ENCODE measurements at regions not wholly inside any gene's neighbourhood (a gene's known extent, or its start where the extent isn't known, plus 50 kb on each side); places are given as distances from the start of the nearest gene placed in this dataset.
A peak's percentile ranks its signal among the peaks of the same experiment; 100 is the strongest.

DNA sequence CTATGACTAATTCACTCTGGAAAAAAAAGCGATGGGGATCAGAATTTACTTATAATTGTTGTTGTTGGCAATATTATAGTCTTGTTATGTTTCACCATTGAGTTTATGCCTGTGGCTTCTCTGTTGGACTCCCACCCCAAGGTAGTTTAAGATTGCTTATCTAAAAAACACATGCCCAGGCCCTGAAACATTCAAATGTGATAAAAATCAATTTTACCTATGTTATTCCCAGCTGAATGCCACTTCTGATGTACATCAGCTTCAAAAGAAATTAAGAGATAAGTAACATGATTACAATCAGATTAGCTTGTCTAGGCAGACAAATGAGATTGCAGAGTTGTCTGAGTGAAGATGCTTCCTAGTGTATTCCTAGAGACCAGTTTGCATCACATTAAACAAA lies 484.7 kb downstream of the PCDH7 start:
- no peak for TF ChIP-seq ZFP30 (CRISPR knock-in tag; IDR thresholded peaks at IDR 0.05)
- 0 out of 2 replicates have a peak, but pooled peaks have one; percentile 35 for TF ChIP-seq TSHZ2 (CRISPR knock-in tag; IDR thresholded peaks at IDR 0.05)
- no peak for TF ChIP-seq SNAI2 (CRISPR knock-in tag; IDR thresholded peaks at IDR 0.05)
- TF ChIP-seq, protein P1, sequence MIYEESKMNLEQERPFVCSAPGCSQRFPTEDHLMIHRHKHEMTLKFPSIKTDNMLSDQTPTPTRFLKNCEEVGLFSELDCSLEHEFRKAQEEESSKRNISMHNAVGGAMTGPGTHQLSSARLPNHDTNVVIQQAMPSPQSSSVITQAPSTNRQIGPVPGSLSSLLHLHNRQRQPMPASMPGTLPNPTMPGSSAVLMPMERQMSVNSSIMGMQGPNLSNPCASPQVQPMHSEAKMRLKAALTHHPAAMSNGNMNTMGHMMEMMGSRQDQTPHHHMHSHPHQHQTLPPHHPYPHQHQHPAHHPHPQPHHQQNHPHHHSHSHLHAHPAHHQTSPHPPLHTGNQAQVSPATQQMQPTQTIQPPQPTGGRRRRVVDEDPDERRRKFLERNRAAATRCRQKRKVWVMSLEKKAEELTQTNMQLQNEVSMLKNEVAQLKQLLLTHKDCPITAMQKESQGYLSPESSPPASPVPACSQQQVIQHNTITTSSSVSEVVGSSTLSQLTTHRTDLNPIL (CRISPR knock-in tag; IDR thresholded peaks at IDR 0.05; ENCODE audit: low read depth): no peak
- no peak for TF ChIP-seq ISL1 (CRISPR knock-in tag; IDR thresholded peaks at IDR 0.05)
- peak; percentile 60; the same call in 1 of the 2 replicates for TF ChIP-seq TCF4 (CRISPR knock-in tag; IDR thresholded peaks at IDR 0.05; ENCODE audit: borderline replicate concordance)
- TF ChIP-seq ARNTL (CRISPR knock-in tag; IDR thresholded peaks at IDR 0.05; ENCODE audit: borderline replicate concordance, low read depth): no peak
- no peak for TF ChIP-seq OSR1 (CRISPR knock-in tag; IDR thresholded peaks at IDR 0.05)
- TF ChIP-seq RARB (CRISPR knock-in tag; IDR thresholded peaks at IDR 0.05): no peak
- no peak for TF ChIP-seq CSDC2 (CRISPR knock-in tag; IDR thresholded peaks at IDR 0.05)
- no peak for TF ChIP-seq ZNF70 (CRISPR knock-in tag; IDR thresholded peaks at IDR 0.05)
- no peak for TF ChIP-seq ZC3H10 (CRISPR knock-in tag; IDR thresholded peaks at IDR 0.05)
- no peak for TF ChIP-seq ZNF8 (CRISPR knock-in tag; IDR thresholded peaks at IDR 0.05)
- TF ChIP-seq GLIS3 (CRISPR knock-in tag; IDR thresholded peaks at IDR 0.05): no peak
- no peak for ATAC-seq

DNA sequence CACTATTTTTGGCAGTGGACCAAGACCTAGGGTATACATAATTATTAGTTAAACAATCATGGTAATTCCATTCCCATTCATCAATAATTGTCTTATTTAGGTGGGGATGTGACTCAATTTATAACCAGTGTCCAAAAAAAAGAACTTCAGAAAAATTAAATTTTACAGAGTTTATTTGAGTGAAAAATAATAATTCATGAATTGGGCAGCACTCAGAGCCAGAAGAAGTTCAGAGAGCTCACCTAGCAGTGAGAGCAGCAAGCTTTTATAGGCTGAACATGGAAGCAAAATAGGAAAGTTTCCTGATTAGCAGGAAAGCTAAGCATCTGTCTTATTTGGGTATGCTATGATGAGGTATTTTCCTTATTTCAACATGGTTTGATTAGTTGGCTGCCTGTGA lies 500.8 kb downstream of the PCDH7 start:
- TF ChIP-seq, protein P2, sequence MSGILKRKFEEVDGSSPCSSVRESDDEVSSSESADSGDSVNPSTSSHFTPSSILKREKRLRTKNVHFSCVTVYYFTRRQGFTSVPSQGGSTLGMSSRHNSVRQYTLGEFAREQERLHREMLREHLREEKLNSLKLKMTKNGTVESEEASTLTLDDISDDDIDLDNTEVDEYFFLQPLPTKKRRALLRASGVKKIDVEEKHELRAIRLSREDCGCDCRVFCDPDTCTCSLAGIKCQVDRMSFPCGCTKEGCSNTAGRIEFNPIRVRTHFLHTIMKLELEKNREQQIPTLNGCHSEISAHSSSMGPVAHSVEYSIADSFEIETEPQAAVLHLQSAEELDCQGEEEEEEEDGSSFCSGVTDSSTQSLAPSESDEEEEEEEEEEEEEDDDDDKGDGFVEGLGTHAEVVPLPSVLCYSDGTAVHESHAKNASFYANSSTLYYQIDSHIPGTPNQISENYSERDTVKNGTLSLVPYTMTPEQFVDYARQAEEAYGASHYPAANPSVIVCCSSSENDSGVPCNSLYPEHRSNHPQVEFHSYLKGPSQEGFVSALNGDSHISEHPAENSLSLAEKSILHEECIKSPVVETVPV (CRISPR knock-in tag; IDR thresholded peaks at IDR 0.05): no peak
- TF ChIP-seq ARNTL (CRISPR knock-in tag; IDR thresholded peaks at IDR 0.05; ENCODE audit: borderline replicate concordance, low read depth): no peak
- no peak for TF ChIP-seq ZNF70 (CRISPR knock-in tag; IDR thresholded peaks at IDR 0.05)
- no peak for TF ChIP-seq POU6F1 (CRISPR knock-in tag; IDR thresholded peaks at IDR 0.05; ENCODE audit: borderline replicate concordance, low read depth)
- TF ChIP-seq ZFP3 (CRISPR knock-in tag; IDR thresholded peaks at IDR 0.05): no peak
- TF ChIP-seq RARB (CRISPR knock-in tag; IDR thresholded peaks at IDR 0.05): no peak
- TF ChIP-seq ZNF8 (CRISPR knock-in tag; IDR thresholded peaks at IDR 0.05): no peak
- no peak for ATAC-seq

DNA sequence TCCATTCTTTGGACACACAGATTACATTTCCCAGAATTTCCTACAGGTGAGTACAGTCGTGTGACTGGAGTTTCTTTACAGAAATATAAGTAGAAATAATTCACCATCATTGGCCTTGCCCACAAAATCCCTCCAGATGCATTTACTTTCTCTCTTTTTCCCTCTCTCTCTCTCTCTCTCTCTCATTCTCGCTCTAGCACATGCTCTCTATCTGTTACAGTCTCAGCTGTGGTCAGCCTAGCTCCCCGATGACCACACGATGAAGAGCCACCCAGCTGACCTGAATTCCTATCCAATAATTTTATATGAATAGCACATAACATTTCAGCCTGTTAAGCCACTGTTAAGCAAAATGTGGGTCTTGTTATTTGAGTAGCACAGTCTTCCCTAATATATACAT lies 507.9 kb downstream of the PCDH7 start:
- ATAC-seq: no peak
- no peak for TF ChIP-seq BACH2 (CRISPR knock-in tag; IDR thresholded peaks at IDR 0.05; ENCODE audit: borderline replicate concordance)

DNA sequence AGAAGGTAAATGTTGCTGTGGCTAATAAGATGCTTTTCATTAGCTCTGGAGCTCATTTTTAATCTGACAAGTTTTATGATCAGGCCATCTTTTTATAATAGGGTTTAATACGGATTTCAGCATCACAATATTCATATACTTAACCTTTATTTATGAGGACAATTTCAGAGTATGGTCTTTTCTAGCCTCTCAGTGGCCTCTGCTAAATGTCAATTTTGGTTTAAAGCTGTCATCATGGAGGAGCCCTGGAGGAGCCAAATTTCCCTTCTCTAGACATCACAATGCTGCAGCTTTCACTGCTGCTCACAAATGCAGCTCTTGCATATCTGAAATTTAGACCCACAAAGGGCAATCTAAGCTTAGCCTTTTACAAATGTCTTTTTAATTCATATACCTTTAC lies 510.4 kb downstream of the PCDH7 start:
- no peak for TF ChIP-seq BACH2 (CRISPR knock-in tag; IDR thresholded peaks at IDR 0.05; ENCODE audit: borderline replicate concordance)
- no peak for ATAC-seq

DNA sequence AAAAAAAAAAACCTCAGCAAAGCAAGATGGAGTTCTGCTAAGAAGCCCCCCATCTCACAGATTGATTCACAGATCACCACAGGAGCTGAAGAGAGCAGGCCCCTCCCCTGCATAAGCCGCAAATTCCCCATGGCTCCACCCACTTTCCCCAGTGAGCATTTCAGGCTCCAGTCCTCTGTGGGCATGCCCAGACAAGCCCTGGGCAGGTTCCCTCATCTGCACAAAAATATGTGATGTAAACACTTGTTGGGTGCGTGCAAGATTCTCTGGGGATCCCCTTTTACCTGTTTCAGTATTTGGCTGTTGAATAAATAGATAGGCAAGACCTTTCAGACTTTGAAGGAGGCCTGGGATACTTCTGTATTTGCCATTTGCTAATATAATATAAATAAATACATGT lies 514.3 kb downstream of the PCDH7 start:
- ATAC-seq: no peak
- no peak for TF ChIP-seq ZNF70 (CRISPR knock-in tag; IDR thresholded peaks at IDR 0.05)
- TF ChIP-seq TCF4 (CRISPR knock-in tag; IDR thresholded peaks at IDR 0.05; ENCODE audit: borderline replicate concordance): no peak
- TF ChIP-seq, protein P2 (CRISPR knock-in tag; IDR thresholded peaks at IDR 0.05): no peak
- TF ChIP-seq, protein P1 (CRISPR knock-in tag; IDR thresholded peaks at IDR 0.05; ENCODE audit: low read depth): no peak
- TF ChIP-seq TSHZ2 (CRISPR knock-in tag; IDR thresholded peaks at IDR 0.05): no peak
- TF ChIP-seq ZNF565 (CRISPR knock-in tag; conservative IDR thresholded peaks at IDR 0.05; ENCODE audit: low read depth): no peak
- no peak for TF ChIP-seq POU6F1 (CRISPR knock-in tag; IDR thresholded peaks at IDR 0.05; ENCODE audit: borderline replicate concordance, low read depth)
- no peak for TF ChIP-seq GLIS3 (CRISPR knock-in tag; IDR thresholded peaks at IDR 0.05)

Measured in SK-N-SH treated with all-trans-retinoic acid at 6 μM for 48 hours (cell line).